ENCODE measurements at regions not wholly inside any gene's neighbourhood (a gene's known extent, or its start where the extent isn't known, plus 50 kb on each side); places are given as distances from the start of the nearest gene placed in this dataset.
"Not testable (repeated sequence)": the region's sequence is repeated elsewhere in the genome, so short reads cannot be mapped to it uniquely, and the experiment has no call there.

DNA sequence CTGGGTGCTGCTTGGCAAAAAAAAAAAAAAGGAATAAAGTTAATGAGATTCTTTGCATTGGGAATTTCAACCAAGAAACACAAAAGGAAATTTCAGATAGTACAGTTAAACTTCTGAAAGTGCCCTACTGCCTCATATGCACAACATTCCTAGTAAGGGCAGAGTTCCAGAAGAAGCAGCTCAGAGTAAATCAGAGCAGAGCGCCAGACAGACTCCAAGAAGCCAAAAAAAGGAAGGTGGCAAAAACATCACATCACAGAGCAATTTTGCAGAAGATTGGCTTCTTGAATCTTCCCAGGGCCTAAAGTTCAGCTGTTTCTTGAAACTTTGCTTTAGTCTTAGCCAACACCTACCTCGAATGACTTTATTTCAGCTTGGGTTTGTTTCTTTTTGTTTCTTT, 544.1 kb downstream of the XPNPEP1 start:
- no peak for DNase-seq

DNA sequence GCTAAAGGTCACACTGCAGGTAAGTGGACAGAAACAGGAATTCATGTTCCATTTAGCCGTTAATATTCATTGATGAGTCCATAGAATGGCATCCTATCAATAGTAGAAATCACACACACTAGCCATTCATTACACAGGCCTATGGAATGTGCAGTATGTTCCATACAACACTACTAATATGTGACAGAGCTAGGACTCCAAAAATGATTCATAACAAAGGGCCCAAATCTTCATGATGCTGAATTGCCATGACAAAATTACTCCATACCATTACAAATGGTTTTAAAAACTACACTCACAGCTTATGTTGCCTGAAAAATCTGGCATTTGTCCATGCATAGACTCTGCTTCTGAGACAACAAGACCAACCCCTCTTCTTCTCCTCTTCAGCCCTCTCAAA, 549.1 kb downstream of the XPNPEP1 start:
- no peak for DNase-seq

- DNase-seq = no peak
Observed at GRCh38 chr10:109359316-109359715, 564.0 kb downstream of the XPNPEP1 start.

- no peak for DNase-seq
Observed at GRCh38 chr10:109358325-109358724, 565.0 kb downstream of the XPNPEP1 start.

GRCh38 chr10:109348324-109348723, 575.0 kb downstream of the XPNPEP1 start:
- DNase-seq = no peak

DNA sequence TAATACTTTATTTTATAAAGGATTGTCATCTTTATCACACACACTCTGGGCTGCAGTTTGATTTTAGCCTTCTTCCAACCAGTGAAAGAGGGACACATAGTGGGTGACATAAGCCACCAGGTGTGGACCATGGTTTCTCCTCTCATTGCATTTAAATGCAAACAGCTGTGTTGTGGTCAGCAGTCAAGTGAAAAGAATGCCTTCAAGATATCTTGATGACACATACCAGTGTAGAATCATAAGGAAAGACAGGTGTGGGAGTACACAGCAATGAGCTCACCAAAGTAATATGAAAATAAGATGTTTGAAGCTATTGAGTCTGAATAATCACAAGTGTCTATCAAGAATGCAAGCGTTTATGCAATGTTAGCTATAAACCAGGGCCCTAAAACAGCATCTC, 580.0 kb downstream of the XPNPEP1 start:
- no peak for DNase-seq

- no peak for DNase-seq
Observed at GRCh38 chr10:109341986-109342385, 581.3 kb downstream of the XPNPEP1 start.

GRCh38 chr10:109328001-109328400, 595.3 kb downstream of the XPNPEP1 start:
- no peak for DNase-seq

GRCh38 chr10:109327266-109327665, 596.0 kb downstream of the XPNPEP1 start:
- no peak for DNase-seq

DNA sequence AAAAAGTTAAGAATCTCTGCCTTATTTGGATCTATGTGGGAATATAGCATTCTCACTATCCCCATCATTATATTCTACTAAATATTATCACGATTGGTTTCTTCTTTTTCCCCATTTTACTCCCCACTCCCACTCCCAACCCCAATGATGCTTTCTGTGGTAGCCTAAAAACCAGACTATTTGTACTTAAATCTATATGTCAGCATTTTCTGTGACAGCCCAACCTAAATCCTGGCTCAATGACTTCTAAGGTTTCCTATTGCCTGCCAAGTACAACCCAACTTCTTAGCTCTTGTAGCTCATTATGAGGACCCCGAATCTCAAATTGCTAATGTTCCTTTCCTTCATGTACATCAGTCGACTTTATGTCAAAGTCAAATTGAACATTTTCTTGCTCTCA, 598.6 kb downstream of the XPNPEP1 start:
- DNase-seq = no peak

DNA sequence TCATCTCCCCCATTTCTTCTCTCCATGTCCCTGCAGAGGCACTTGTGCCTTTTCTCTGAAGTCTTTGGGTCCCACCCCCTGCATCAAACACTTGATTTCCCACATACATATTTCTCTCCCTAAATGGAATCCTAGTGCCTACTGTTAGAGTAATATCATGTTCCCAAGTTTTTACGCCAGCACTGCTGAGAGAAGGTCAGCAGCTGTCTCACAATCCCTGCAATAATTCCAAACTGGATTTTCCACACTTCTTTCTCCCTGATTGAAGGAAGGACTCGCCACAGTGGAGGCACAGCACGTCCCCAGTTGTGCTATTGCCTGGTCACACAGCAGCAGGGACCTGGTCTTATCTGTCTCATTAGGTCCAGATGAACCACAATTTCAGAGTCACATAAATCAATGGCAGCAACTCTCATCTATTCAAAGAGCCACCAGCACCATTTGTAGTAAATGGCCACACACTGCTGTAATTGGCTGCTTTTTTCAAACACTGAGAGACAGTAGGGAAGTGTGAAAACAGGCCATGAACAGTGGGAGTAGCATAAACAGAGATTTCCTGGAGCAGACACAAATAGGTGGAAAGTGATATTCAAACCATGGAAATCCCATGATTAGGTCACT, 605.5 kb downstream of the XPNPEP1 start:
- no peak for DNase-seq

GRCh38 chr10:109314016-109314415, 609.3 kb downstream of the XPNPEP1 start:
- DNase-seq = not testable (repeated sequence)

- not testable (repeated sequence) for DNase-seq
Observed at GRCh38 chr10:109312555-109312954, 610.8 kb downstream of the XPNPEP1 start.

DNA sequence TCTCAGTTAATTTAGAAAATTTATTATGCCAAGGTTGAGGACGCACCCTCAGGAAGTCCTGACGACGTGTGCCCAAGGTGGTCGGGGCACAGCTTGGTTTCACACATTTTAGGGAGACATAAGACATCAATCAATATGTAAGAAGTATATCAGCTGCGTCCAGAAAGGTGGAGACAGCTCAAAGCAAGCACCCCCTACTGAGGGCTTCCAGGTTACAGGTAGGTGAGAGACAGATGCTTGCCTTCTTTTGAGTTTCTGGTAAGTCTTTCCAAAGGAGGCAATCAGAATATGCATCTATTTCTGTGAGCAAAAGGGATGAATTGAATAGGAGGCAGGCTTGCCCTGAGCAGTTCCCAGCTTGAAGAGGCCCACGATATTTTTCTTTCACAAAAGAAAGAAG, 614.3 kb downstream of the XPNPEP1 start:
- no peak for DNase-seq

- DNase-seq = not testable (repeated sequence)
Observed at GRCh38 chr10:109307102-109307501, 616.2 kb downstream of the XPNPEP1 start.

- no peak for DNase-seq
Observed at GRCh38 chr10:109306698-109307097, 616.6 kb downstream of the XPNPEP1 start.

DNA sequence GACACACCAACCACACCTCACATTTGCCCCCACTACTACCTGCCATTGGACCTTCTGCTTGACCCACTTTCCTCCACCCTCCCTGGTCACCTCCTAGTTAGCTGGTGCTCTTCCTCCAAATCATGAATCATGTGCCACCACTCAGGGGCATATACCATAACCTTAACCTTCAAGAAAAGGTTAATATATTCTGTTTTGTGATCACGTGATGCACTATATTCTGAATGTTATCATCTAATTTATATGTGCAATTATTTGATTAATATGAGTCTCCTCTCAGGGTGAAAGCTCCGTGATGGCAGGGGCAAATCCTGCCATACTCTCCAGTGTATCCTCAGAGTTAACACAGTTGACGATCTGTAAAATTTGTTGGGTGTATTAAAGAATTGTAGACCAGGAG, 635.5 kb downstream of the XPNPEP1 start:
- no peak for DNase-seq

GRCh38 chr10:109282510-109282909, 640.8 kb downstream of the XPNPEP1 start:
- DNase-seq = no peak

- DNase-seq = no peak
Observed at GRCh38 chr10:109281347-109281746, 642.0 kb downstream of the XPNPEP1 start.

GRCh38 chr10:109280837-109281236, 642.5 kb downstream of the XPNPEP1 start:
- no peak for DNase-seq

GRCh38 chr10:109277456-109277855, 645.9 kb downstream of the XPNPEP1 start:
- no peak for DNase-seq

- no peak for DNase-seq
Observed at GRCh38 chr10:109275960-109276359, 647.4 kb downstream of the XPNPEP1 start.

GRCh38 chr10:109274681-109275080, 648.6 kb downstream of the XPNPEP1 start:
- DNase-seq = no peak

DNA sequence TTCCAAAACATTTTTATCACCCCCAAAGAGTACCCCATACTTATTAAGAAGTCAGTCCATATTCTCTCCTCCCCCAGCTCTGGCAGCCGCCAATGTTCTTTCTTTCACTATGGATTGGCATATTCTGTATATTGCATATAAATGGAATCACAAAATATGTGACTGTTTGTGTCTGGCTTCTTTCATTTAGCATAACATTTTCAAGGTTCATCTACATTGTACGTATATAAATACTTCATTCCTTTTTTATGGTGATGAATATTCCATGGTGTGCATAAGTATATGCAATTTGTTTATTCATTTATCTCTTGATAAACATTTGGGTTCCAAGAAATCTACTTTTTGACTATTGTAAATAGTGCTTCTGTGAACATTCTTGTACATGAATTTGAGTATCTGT, 653.1 kb downstream of the XPNPEP1 start:
- no peak for DNase-seq

GRCh38 chr10:109264004-109264403, 659.3 kb downstream of the XPNPEP1 start:
- no peak for DNase-seq

DNA sequence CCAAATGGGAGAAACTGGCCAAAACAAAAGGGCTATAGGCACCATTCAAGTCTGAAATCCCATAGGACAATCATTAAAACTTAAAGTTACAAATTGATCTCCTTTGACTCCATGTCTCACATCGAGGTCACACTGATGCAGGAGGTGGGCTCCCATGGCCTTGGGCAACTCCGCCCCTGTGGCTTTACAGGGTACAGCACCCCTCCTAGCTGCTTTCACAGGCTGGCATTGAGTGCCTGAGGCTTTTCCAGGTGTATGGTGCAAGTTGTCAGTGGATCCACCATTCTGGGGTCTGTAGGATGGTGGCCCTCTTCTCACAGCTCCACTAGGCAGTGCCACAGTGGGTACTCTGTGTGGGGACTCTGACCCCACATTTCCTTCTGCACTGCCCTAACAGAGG, 662.1 kb downstream of the XPNPEP1 start:
- no peak for DNase-seq

Data from NCI-H69 (cell line).